DND-41 (cell line): ENCODE measurements at regions not wholly inside any gene's neighbourhood (a gene's known extent, or its start where the extent isn't known, plus 50 kb on each side); places are given as distances from the start of the nearest gene placed in this dataset.
A peak's percentile ranks its signal among the peaks of the same experiment; 100 is the strongest.

Source experiments
- ATAC-seq: fragments of 200-7000 bp; cut with Tn5 transposase; 3 replicates; pipeline ENCODE4 v1.9.1; 2021; ENCODE audit warnings: low read depth; ENCODE audit not compliant: insufficient read depth
- DNase-seq: peaks from one replicate; pipeline ENCODE4 v3.0.0-alpha.2; 2020
- H2AFZ ChIP-seq: 2 replicates; pipeline ENCODE4 v1.6.0; 2012; ENCODE audit warnings: low read depth, low read length
- H3K27ac ChIP-seq: 2 replicates; pipeline ENCODE4 v1.5.1; 2012; ENCODE audit warnings: low read length, inconsistent platforms
- H3K27me3 ChIP-seq: fragments of 200-600 bp; sonication (generic); 2 replicates; pipeline ENCODE4 v1.6.0; 2012; ENCODE audit warnings: low read length, mild to moderate bottlenecking, inconsistent platforms; ENCODE audit not compliant: insufficient read depth, poor library complexity
- H3K36me3 ChIP-seq: 2 replicates; pipeline ENCODE4 v1.5.1; 2012; ENCODE audit warnings: low read length, inconsistent platforms; ENCODE audit not compliant: insufficient read depth
- H3K4me1 ChIP-seq: 2 replicates; pipeline ENCODE4 v1.5.1; 2012; ENCODE audit warnings: mild to moderate bottlenecking, low read length; ENCODE audit not compliant: insufficient read depth
- H3K4me2 ChIP-seq: 2 replicates; pipeline ENCODE4 v1.6.0; 2012; ENCODE audit warnings: mild to moderate bottlenecking, moderate library complexity, low read length, inconsistent platforms; ENCODE audit not compliant: insufficient read depth
- H3K4me3 ChIP-seq, 2 experiments: fragments of 200-600 bp in 1 of 2; shearing (Covaris generic) in 1 of 2; 2 replicates each; pipeline ENCODE4 v1.5.1; 2012 to 2016; ENCODE audit warnings: inconsistent platforms in 2 of 2, low read length in 2 of 2, mild to moderate bottlenecking in 2 of 2, low read depth in 1 of 2, moderate library complexity in 1 of 2
- H3K79me2 ChIP-seq: 2 replicates; pipeline ENCODE4 v1.6.0; 2012; ENCODE audit warnings: low read length, inconsistent platforms; ENCODE audit not compliant: insufficient read depth
- H3K9ac ChIP-seq: 2 replicates; pipeline ENCODE4 v1.6.0; 2012; ENCODE audit warnings: low read depth, mild to moderate bottlenecking, inconsistent platforms, low read length, moderate library complexity
- H3K9me3 ChIP-seq: 2 replicates; pipeline ENCODE4 v1.5.1; 2012; ENCODE audit warnings: low read length, moderate library complexity, mild to moderate bottlenecking, inconsistent platforms; ENCODE audit not compliant: insufficient read depth, severe bottlenecking
- H4K20me1 ChIP-seq: 2 replicates; pipeline ENCODE4 v1.6.0; 2012; ENCODE audit warnings: low read length; ENCODE audit not compliant: insufficient read depth
- CTCF ChIP-seq: IDR thresholded peaks from 2 replicates; pipeline ENCODE4 v1.5.1; 2012; ENCODE audit warnings: borderline replicate concordance, low read length, moderate library complexity, mild to moderate bottlenecking; ENCODE audit not compliant: poor library complexity, severe bottlenecking; ENCODE audit errors: extremely low read depth
- EZH2 ChIP-seq: IDR thresholded peaks from 3 replicates; pipeline ENCODE4 v1.6.1; 2012; ENCODE audit warnings: borderline replicate concordance, low read depth, mild to moderate bottlenecking, moderate library complexity, low read length, inconsistent platforms; ENCODE audit not compliant: severe bottlenecking

DNA sequence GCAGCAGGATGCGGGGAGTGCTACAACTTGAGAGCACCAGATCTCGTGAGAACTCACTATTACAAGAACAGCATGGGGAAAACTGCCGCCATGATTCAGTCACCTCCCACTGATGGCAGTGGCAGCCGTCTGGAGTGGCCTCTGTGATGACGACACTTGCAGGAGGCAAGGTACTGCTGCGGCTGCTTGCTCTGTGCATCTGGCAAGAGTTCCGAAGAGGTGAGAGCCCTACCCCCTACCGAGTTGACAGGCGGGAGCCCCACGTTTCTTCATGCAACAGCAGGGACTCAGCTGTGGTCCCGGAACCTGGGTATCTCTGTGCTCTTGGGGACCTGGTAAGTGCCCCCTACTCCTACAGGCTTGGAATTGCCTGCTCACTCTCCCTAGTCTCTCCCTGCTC lies 1672.7 kb upstream of the TMEFF2 start:
- no peak overlapping the region for H2AFZ ChIP-seq
- DNase-seq (no peak), ATAC-seq (no peak)
- H3K9me3 ChIP-seq, result peaks cover 7% of the 10 kb centered on the region
- H4K20me1 ChIP-seq, result no peaks in the 10 kb centered on the region
- H3K27ac ChIP-seq, result no peak overlapping the region
- no peak overlapping the region for H3K9ac ChIP-seq
- H3K4me2 ChIP-seq, result no peak overlapping the region
- no peak overlapping the region for H3K4me3 ChIP-seq
- H3K27me3 ChIP-seq, result no peaks in the 10 kb centered on the region
- TF ChIP-seq CTCF (no peak), EZH2 (no peak)
- H3K36me3 ChIP-seq, result no peaks in the 10 kb centered on the region
- H3K79me2 ChIP-seq, result no peaks in the 10 kb centered on the region
- H3K4me1 ChIP-seq, result no peaks in the 10 kb centered on the region

DNA sequence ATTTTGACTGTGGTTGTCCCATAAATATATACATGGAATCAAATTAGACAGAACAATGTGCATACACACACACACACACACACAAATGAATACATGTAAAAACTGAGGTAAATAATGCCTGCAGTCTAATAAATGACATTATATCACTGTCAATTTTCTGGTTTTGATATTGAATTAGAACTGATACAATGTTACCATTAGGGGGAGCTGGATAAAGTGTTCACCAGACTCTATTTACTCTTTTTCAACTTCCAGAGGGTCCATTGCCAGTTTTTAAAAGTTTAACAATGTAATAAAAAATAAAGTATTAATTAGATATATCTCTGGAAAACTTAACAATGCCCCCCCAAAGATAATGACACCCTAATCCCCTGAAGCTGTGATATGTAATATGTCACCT lies 1666.8 kb upstream of the TMEFF2 start:
- Histone ChIP-seq H3K4me2 (no peak overlapping the region), H3K9ac (no peak overlapping the region), H2AFZ (no peak overlapping the region), H3K4me3 (no peak overlapping the region), H3K9me3 (no peaks in the 10 kb centered on the region), H3K79me2 (no peaks in the 10 kb centered on the region), H3K27ac (no peak overlapping the region), H4K20me1 (no peaks in the 10 kb centered on the region), H3K27me3 (no peaks in the 10 kb centered on the region), H3K4me1 (no peaks in the 10 kb centered on the region), H3K36me3 (no peaks in the 10 kb centered on the region)
- ATAC-seq, result no peak
- no peak for DNase-seq
- no peak for TF ChIP-seq EZH2
- TF ChIP-seq CTCF, result peak; percentile 22

DNA sequence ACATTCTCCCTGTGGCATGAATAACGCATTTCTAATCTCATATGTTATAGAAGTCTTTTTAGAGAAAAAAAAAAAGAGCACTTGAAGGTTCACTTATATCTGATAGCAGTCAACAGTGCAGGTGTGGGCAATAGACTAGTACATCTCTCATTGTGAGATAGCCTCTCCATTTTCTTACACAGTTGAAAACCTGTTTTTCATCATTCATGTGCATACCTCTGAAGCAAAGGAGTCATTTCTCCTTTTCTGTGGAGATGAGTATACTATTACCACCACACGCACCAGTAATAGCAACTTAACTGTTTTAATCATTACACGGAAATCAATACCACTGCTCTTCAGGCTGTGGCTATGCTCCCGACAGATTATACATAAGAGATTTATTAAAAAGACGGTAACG lies 1653.3 kb upstream of the TMEFF2 start:
- no peak overlapping the region for H3K4me2 ChIP-seq
- H3K4me3 ChIP-seq, result no peak overlapping the region
- DNase-seq (no peak), ATAC-seq (no peak)
- no peak overlapping the region for H3K9ac ChIP-seq
- H3K27me3 ChIP-seq, result no peaks in the 10 kb centered on the region
- no peaks in the 10 kb centered on the region for H4K20me1 ChIP-seq
- H3K79me2 ChIP-seq, result no peaks in the 10 kb centered on the region
- H3K9me3 ChIP-seq, result no peaks in the 10 kb centered on the region
- no peak overlapping the region for H2AFZ ChIP-seq
- TF ChIP-seq CTCF (no peak), EZH2 (no peak)
- H3K4me1 ChIP-seq, result no peaks in the 10 kb centered on the region
- H3K27ac ChIP-seq, result no peak overlapping the region
- H3K36me3 ChIP-seq, result no peaks in the 10 kb centered on the region

GRCh38 chr2:193847130-193847529 lies 1652.4 kb upstream of the TMEFF2 start:
- peak overlapping the region; percentile 51; the same call in 1 of the 2 replicates for H2AFZ ChIP-seq
- H3K4me1 ChIP-seq, result no peaks in the 10 kb centered on the region
- no peak overlapping the region for H3K27ac ChIP-seq
- H3K27me3 ChIP-seq, result no peaks in the 10 kb centered on the region
- TF ChIP-seq EZH2, result no peak
- TF ChIP-seq CTCF, result no peak
- no peaks in the 10 kb centered on the region for H3K9me3 ChIP-seq
- H3K4me3 ChIP-seq, result no peak overlapping the region
- no peaks in the 10 kb centered on the region for H3K79me2 ChIP-seq
- DNase-seq (no peak), ATAC-seq (no peak)
- H3K36me3 ChIP-seq, result no peaks in the 10 kb centered on the region
- no peak overlapping the region for H3K9ac ChIP-seq
- H3K4me2 ChIP-seq, result no peak overlapping the region
- H4K20me1 ChIP-seq, result no peaks in the 10 kb centered on the region
